Transverse colon (tissue), 4 donors: ENCODE measurements at regions not wholly inside any gene's neighbourhood (a gene's known extent, or its start where the extent isn't known, plus 50 kb on each side); places are given as distances from the start of the nearest gene placed in this dataset.

Experiments
- DNase-seq: peaks from one replicate; pipeline ENCODE4 v3.0.0-alpha.2; 2019
- H3K27ac ChIP-seq, 4 donors: fragments of 200-600 bp; sonication (generic); 2 replicates each; pipeline ENCODE4 v1.5.1; 2016 to 2018; ENCODE audit warnings: inconsistent platforms in 4 of 4
- H3K27me3 ChIP-seq: fragments of 200-600 bp; sonication (generic); 2 replicates; pipeline ENCODE4 v1.5.1; 2017; ENCODE audit warnings: inconsistent platforms
- H3K36me3 ChIP-seq, 4 donors: fragments of 200-600 bp; sonication (generic); 2 replicates each; pipeline ENCODE4 v1.5.1; 2017 to 2019; ENCODE audit warnings: inconsistent platforms in 4 of 4
- H3K4me1 ChIP-seq, 4 donors: fragments of 200-600 bp; sonication (generic); 2 replicates each; pipeline ENCODE4 v1.5.1; 2017 to 2020; ENCODE audit warnings: inconsistent platforms in 4 of 4
- H3K4me3 ChIP-seq, 4 donors: fragments of 200-600 bp; sonication (generic); 1 replicate in 1 of 4; 2 replicates in 3 of 4; pipeline versions ENCODE4 v1.5.1 to v1.6.1; 2017 to 2019; ENCODE audit warnings: inconsistent platforms in 4 of 4
- H3K9me3 ChIP-seq, 2 donors: fragments of 200-600 bp; sonication (generic); 2 replicates each; pipeline ENCODE4 v1.5.1; 2017 to 2019; ENCODE audit warnings: inconsistent platforms in 2 of 2
- CTCF ChIP-seq, 5 experiments: fragments of 200-600 bp in 3 of 5; fragments of 450-650 bp in 2 of 5; sonication (generic) in 3 of 5; IDR thresholded peaks; 1 replicate in 2 of 5; 2 replicates in 3 of 5; pipeline ENCODE4 v1.5.1; 2016 to 2017; ENCODE audit warnings: antibody characterized with exemption in 5 of 5, inconsistent platforms in 3 of 5, mild to moderate bottlenecking in 2 of 5, moderate library complexity in 1 of 5
- EP300 ChIP-seq: sonication (generic); formaldehyde crosslinking; IDR thresholded peaks from one replicate; pipeline ENCODE4 v1.6.1; 2017; ENCODE audit warnings: antibody characterized with exemption, low read depth
- POLR2A ChIP-seq: fragments of 450-650 bp; IDR thresholded peaks from one replicate; pipeline ENCODE4 v1.6.1; 2016; ENCODE audit warnings: antibody characterized with exemption, mild to moderate bottlenecking, moderate library complexity
- POLR2AphosphoS5 ChIP-seq, 3 donors: sonication (generic); formaldehyde crosslinking; IDR thresholded peaks; one replicate each; pipeline ENCODE4 v1.6.1; 2016; ENCODE audit warnings: antibody characterized with exemption in 3 of 3
- WGBS, 2 donors: methylation state at CpG; one replicate each; pipeline ENCODE4 v1.1.5; 2018; ENCODE audit warnings: low coverage in 1 of 2; 5-methylcytosine and 5-hydroxymethylcytosine counted together
- in situ Hi-C, 4 donors: fragments of 200-750 bp; cut with MboI; loops; one replicate each; pipeline versions ENCODE4 v1.15.0 to v1.15.1; 2017; ENCODE audit warnings: low sequenced_read_pairs in 3 of 4, low pct_ligation_motif_present in 1 of 4, low pct_unique_long_range_greater_than_20kb in 1 of 4
- intact Hi-C: fragments of 100-400 bp; cut with DNase I; formaldehyde crosslinking; loops from one replicate; pipeline ENCODE4 v1.15.1; 2023; ENCODE audit warnings: low total_unique reads

- DNase-seq = no peak
- TF ChIP-seq EP300 (no peak), CTCF (IDR thresholded peaks at IDR 0.05) (no peak), POLR2AphosphoS5 (IDR thresholded peaks at IDR 0.05) (no peak), POLR2A (no peak)
- H3K4me3 ChIP-seq = no peak overlapping the region
- H3K27me3 ChIP-seq = no peaks in the 10 kb centered on the region
- no peak overlapping the region for H3K27ac ChIP-seq
- intact Hi-C loops (no loop called here), in situ Hi-C loops (no loop called here)
- no peaks in the 10 kb centered on the region for H3K9me3 ChIP-seq
- no peaks in the 10 kb centered on the region for H3K36me3 ChIP-seq
- 41 to 71% methylated on average over 3 to 4 of the region's 4 CpGs for WGBS, 2 donors
- H3K4me1 ChIP-seq = no peaks in the 10 kb centered on the region
Observed at GRCh38 chr20:54320148-54320607, 112.3 kb downstream of the PFDN4 start.

GRCh38 chr20:54321352-54322087, 113.6 kb downstream of the PFDN4 start:
- no peaks in the 10 kb centered on the region for H3K36me3 ChIP-seq
- no peak overlapping the region for H3K4me3 ChIP-seq
- intact Hi-C loops (no loop called here), in situ Hi-C loops (no loop called here)
- TF ChIP-seq EP300 (no peak), CTCF (IDR thresholded peaks at IDR 0.05) (no peak), POLR2AphosphoS5 (IDR thresholded peaks at IDR 0.05) (no peak), POLR2A (no peak)
- H3K27ac ChIP-seq = no peak overlapping the region
- WGBS, 2 donors = 63 to 65% methylated on average over 3 of the region's 3 CpGs
- no peak for DNase-seq
- no peaks in the 10 kb centered on the region for H3K9me3 ChIP-seq
- H3K27me3 ChIP-seq = no peaks in the 10 kb centered on the region
- H3K4me1 ChIP-seq = no peaks in the 10 kb centered on the region

GRCh38 chr20:54323227-54323734, 115.4 kb downstream of the PFDN4 start:
- Histone ChIP-seq H3K9me3 (no peaks in the 10 kb centered on the region), H3K27me3 (no peaks in the 10 kb centered on the region), H3K36me3 (no peaks in the 10 kb centered on the region), H3K27ac (no peak overlapping the region), H3K4me1 (no peaks in the 10 kb centered on the region), H3K4me3 (no peak overlapping the region)
- TF ChIP-seq POLR2A = no peak
- no peak for DNase-seq
- intact Hi-C loops (no loop called here), in situ Hi-C loops (no loop called here)
- 72 to 82% methylated on average over 2 of the region's 2 CpGs for WGBS, 2 donors

GRCh38 chr20:54324041-54324440, 116.2 kb downstream of the PFDN4 start:
- 73 to 85% methylated on average over 4 of the region's 4 CpGs for WGBS, 2 donors
- DNase-seq = no peak

More at GRCh38 chr20:54324041-54324440, 116.2 kb downstream of the PFDN4 start:
- H3K27me3 ChIP-seq = no peaks in the 10 kb centered on the region
- no peak for TF ChIP-seq POLR2AphosphoS5 (IDR thresholded peaks at IDR 0.05)
- TF ChIP-seq CTCF (IDR thresholded peaks at IDR 0.05) = no peak
- no peak for TF ChIP-seq POLR2A
- TF ChIP-seq EP300 = no peak
- H3K27ac ChIP-seq = no peak overlapping the region
- intact Hi-C loops (no loop called here), in situ Hi-C loops (no loop called here)
- H3K36me3 ChIP-seq = no peaks in the 10 kb centered on the region
- H3K4me1 ChIP-seq = no peaks in the 10 kb centered on the region
- no peaks in the 10 kb centered on the region for H3K9me3 ChIP-seq
- H3K4me3 ChIP-seq = no peak overlapping the region
